Spinal cord (tissue), 9 donors: ENCODE measurements at regions not wholly inside any gene's neighbourhood (a gene's known extent, or its start where the extent isn't known, plus 50 kb on each side); places are given as distances from the start of the nearest gene placed in this dataset.
A peak's percentile ranks its signal among the peaks of the same experiment; 100 is the strongest.
"Not testable (repeated sequence)": the region's sequence is repeated elsewhere in the genome, so short reads cannot be mapped to it uniquely, and the experiment has no call there.

Source experiments
- DNase-seq, 6 donors: peaks; one replicate each; pipeline versions ENCODE4 v3.0.0 to v3.0.0-alpha.2; 2013 to 2015; ENCODE audit warnings: low spot score in 6 of 6, low read depth in 4 of 6
- H3K27ac ChIP-seq: one replicate; pipeline ENCODE4 v1.5.1; 2013; ENCODE audit warnings: low read depth, low read length, control low read depth
- H3K27me3 ChIP-seq: one replicate; pipeline ENCODE4 v1.6.1; 2013; ENCODE audit warnings: low read length; ENCODE audit not compliant: control insufficient read depth, insufficient read depth
- H3K36me3 ChIP-seq: one replicate; pipeline ENCODE4 v1.6.1; 2013; ENCODE audit warnings: low read length; ENCODE audit not compliant: control insufficient read depth, insufficient read depth
- H3K4me1 ChIP-seq: one replicate; pipeline ENCODE4 v1.6.1; 2013; ENCODE audit warnings: low read length; ENCODE audit not compliant: control insufficient read depth, insufficient read depth
- H3K4me3 ChIP-seq: one replicate; pipeline ENCODE4 v1.5.1; 2013; ENCODE audit warnings: low read depth, low read length, control low read depth
- H3K9me3 ChIP-seq: one replicate; pipeline ENCODE4 v1.6.1; 2013; ENCODE audit warnings: low read length; ENCODE audit not compliant: control insufficient read depth, insufficient read depth
- WGBS: methylation state at CpG from one replicate; pipeline ENCODE4 v1.1.5; 2013; ENCODE audit warnings: missing lambda C conversion rate; ENCODE audit not compliant: insufficient coverage; 5-methylcytosine and 5-hydroxymethylcytosine counted together
- donor health status: healthy.

GRCh38 chr5:91315701-91316100 is 67.4 kb downstream of the ARRDC3 start:
- Histone ChIP-seq H3K4me3 (no peak overlapping the region), H3K9me3 (no peaks in the 10 kb centered on the region), H3K27ac (no peak overlapping the region), H3K4me1 (peaks cover 3% of the 10 kb centered on the region), H3K36me3 (no peaks in the 10 kb centered on the region), H3K27me3 (no peaks in the 10 kb centered on the region)
- WGBS = no CpG with 5 or more reads among the region's 4 CpGs
- no peak for DNase-seq

- DNase-seq = peak in 2 of 6 donors; percentile 25 to 37
- Histone ChIP-seq H3K4me3 (no peak overlapping the region), H3K27me3 (no peaks in the 10 kb centered on the region), H3K4me1 (peaks cover 3% of the 10 kb centered on the region), H3K36me3 (no peaks in the 10 kb centered on the region), H3K27ac (no peak overlapping the region), H3K9me3 (no peaks in the 10 kb centered on the region)
- WGBS = 57% methylated on average over 4 of the region's 9 CpGs
Observed at GRCh38 chr5:91313757-91314673, 69.1 kb downstream of the ARRDC3 start.

GRCh38 chr5:91312698-91313097 is 70.4 kb downstream of the ARRDC3 start:
- WGBS = no CpG with 5 or more reads among the region's 1 CpG
- Histone ChIP-seq H3K27me3 (no peaks in the 10 kb centered on the region), H3K4me1 (peaks cover 3% of the 10 kb centered on the region), H3K27ac (no peak overlapping the region), H3K36me3 (no peaks in the 10 kb centered on the region), H3K9me3 (no peaks in the 10 kb centered on the region), H3K4me3 (no peak overlapping the region)
- DNase-seq = no peak

GRCh38 chr5:91311697-91312501 is 71.2 kb downstream of the ARRDC3 start:
- 37% methylated on average over 5 of the region's 11 CpGs for WGBS
- peak in 2 of 6 donors; percentile 12 to 72 for DNase-seq

GRCh38 chr5:91311168-91311696 is 71.9 kb downstream of the ARRDC3 start:
- Histone ChIP-seq H3K9me3 (no peaks in the 10 kb centered on the region), H3K4me1 (peaks cover 3% of the 10 kb centered on the region), H3K27ac (peak overlapping the region; percentile 61), H3K36me3 (no peaks in the 10 kb centered on the region), H3K27me3 (no peaks in the 10 kb centered on the region), H3K4me3 (no peak overlapping the region)
- DNase-seq = no peak
- WGBS = 59% methylated on average over 2 of the region's 5 CpGs

More at GRCh38 chr5:91311697-91312501, 71.2 kb downstream of the ARRDC3 start:
- H3K27me3 ChIP-seq = no peaks in the 10 kb centered on the region
- peak overlapping the region; percentile 61 for H3K27ac ChIP-seq
- H3K4me3 ChIP-seq = no peak overlapping the region
- H3K36me3 ChIP-seq = no peaks in the 10 kb centered on the region
- peaks cover 3% of the 10 kb centered on the region for H3K4me1 ChIP-seq
- no peaks in the 10 kb centered on the region for H3K9me3 ChIP-seq

- H3K36me3 ChIP-seq, H3K4me1 ChIP-seq, DNase-seq, H3K27me3 ChIP-seq, H3K27ac ChIP-seq, H3K4me3 ChIP-seq, H3K9me3 ChIP-seq: not testable (repeated sequence)
- WGBS = 92% methylated on average over 2 of the region's 5 CpGs
Observed at GRCh38 chr5:91308157-91308556, 75.0 kb downstream of the ARRDC3 start.

GRCh38 chr5:91307048-91307447 is 76.1 kb downstream of the ARRDC3 start:
- Histone ChIP-seq H3K27ac (no peak overlapping the region), H3K9me3 (no peaks in the 10 kb centered on the region), H3K4me3 (no peak overlapping the region), H3K4me1 (peaks cover under 1% of the 10 kb centered on the region), H3K27me3 (no peaks in the 10 kb centered on the region), H3K36me3 (no peaks in the 10 kb centered on the region)
- WGBS = no CpG with 5 or more reads among the region's 4 CpGs
- no peak for DNase-seq

- Histone ChIP-seq H3K36me3 (no peaks in the 10 kb centered on the region), H3K4me1 (no peaks in the 10 kb centered on the region), H3K4me3 (no peak overlapping the region), H3K27me3 (no peaks in the 10 kb centered on the region), H3K9me3 (no peaks in the 10 kb centered on the region), H3K27ac (no peak overlapping the region)
- 100% methylated on average over 2 of the region's 3 CpGs for WGBS
- no peak for DNase-seq
Observed at GRCh38 chr5:91306497-91306896, 76.6 kb downstream of the ARRDC3 start.

GRCh38 chr5:91305640-91306039 is 77.5 kb downstream of the ARRDC3 start:
- no peaks in the 10 kb centered on the region for H3K36me3 ChIP-seq
- no peaks in the 10 kb centered on the region for H3K9me3 ChIP-seq
- H3K27me3 ChIP-seq = no peaks in the 10 kb centered on the region
- H3K4me1 ChIP-seq = no peaks in the 10 kb centered on the region
- no peak overlapping the region for H3K27ac ChIP-seq
- no peak overlapping the region for H3K4me3 ChIP-seq
- DNase-seq = no peak
